Lower leg skin (tissue), 3 donors: ENCODE measurements at regions not wholly inside any gene's neighbourhood (a gene's known extent, or its start where the extent isn't known, plus 50 kb on each side); places are given as distances from the start of the nearest gene placed in this dataset.

Experiments used
- POLR2A ChIP-seq, 2 donors: fragments of 450-650 bp; IDR thresholded peaks; one replicate each; pipeline ENCODE4 v1.6.1; 2016 to 2017; ENCODE audit warnings: antibody characterized with exemption in 2 of 2, mild to moderate bottlenecking in 1 of 2, moderate library complexity in 1 of 2
- TF ChIP-seq, protein P1 (sequence below), 3 donors: fragments of 450-650 bp; IDR thresholded peaks; one replicate each; pipeline ENCODE4 v1.5.1; 2016; ENCODE audit warnings: antibody characterized with exemption in 3 of 3, mild to moderate bottlenecking in 3 of 3, moderate library complexity in 2 of 3

GRCh38 chr2:211068108-211068780, 511.8 kb downstream of the CPS1 start:
- TF ChIP-seq, protein P1, sequence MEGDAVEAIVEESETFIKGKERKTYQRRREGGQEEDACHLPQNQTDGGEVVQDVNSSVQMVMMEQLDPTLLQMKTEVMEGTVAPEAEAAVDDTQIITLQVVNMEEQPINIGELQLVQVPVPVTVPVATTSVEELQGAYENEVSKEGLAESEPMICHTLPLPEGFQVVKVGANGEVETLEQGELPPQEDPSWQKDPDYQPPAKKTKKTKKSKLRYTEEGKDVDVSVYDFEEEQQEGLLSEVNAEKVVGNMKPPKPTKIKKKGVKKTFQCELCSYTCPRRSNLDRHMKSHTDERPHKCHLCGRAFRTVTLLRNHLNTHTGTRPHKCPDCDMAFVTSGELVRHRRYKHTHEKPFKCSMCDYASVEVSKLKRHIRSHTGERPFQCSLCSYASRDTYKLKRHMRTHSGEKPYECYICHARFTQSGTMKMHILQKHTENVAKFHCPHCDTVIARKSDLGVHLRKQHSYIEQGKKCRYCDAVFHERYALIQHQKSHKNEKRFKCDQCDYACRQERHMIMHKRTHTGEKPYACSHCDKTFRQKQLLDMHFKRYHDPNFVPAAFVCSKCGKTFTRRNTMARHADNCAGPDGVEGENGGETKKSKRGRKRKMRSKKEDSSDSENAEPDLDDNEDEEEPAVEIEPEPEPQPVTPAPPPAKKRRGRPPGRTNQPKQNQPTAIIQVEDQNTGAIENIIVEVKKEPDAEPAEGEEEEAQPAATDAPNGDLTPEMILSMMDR (IDR thresholded peaks at IDR 0.05) = no peak
- no peak for TF ChIP-seq POLR2A (IDR thresholded peaks at IDR 0.05)
